ENCODE measurements at regions not wholly inside any gene's neighbourhood (a gene's known extent, or its start where the extent isn't known, plus 50 kb on each side); places are given as distances from the start of the nearest gene placed in this dataset.

DNA sequence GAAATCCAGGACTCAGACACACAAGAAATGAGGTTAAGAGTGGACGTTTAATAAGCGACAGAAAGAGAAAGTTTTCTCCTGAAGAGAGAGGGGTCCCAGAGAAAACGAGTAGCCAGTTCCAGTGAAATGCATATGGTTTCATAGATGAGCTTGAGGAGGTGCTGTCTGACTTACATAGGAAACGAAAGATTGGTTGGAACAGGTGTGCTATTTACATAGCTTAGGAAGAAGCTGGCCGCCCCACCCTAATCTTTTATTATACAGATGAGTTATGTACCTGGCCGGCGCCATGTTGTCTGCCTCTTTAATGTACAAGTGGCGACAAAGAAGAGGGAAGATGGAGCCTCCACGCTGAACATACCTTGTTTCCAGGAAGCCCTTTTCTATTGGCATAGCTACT, 223.0 kb downstream of the SLC6A15 start:
- Histone ChIP-seq H3K4me3 (ENCODE audit: low read depth in 1 of 3, low read length in 3 of 3) (no peak overlapping the region), H3K27me3 (ENCODE audit: control insufficient read depth in 4 of 4, insufficient read depth in 4 of 4, low read length in 3 of 4) (no peaks in the 10 kb centered on the region), H3K9ac (ENCODE audit: low read depth in 1 of 2, low read length in 2 of 2) (no peak overlapping the region), H3K27ac (ENCODE audit: low read depth in 1 of 2, low read length in 2 of 2) (no peak overlapping the region), H3K9me3 (ENCODE audit: control insufficient read depth in 4 of 4, low read length in 3 of 4) (no peaks in the 10 kb centered on the region), H3K36me3 (ENCODE audit: control insufficient read depth in 4 of 4, insufficient read depth in 3 of 4, low read depth in 1 of 4, low read length in 3 of 4) (no peaks in the 10 kb centered on the region), H3K4me1 (ENCODE audit: control insufficient read depth in 4 of 4, insufficient read depth in 4 of 4, low read length in 3 of 4) (no peaks in the 10 kb centered on the region)
- no peak for TF ChIP-seq HNF4A (conservative IDR thresholded peaks at IDR 0.05)
- TF ChIP-seq MAX (IDR thresholded peaks at IDR 0.05): no peak
- TF ChIP-seq FOXA2 (IDR thresholded peaks at IDR 0.05): no peak
- TF ChIP-seq EGR1 (IDR thresholded peaks at IDR 0.05; ENCODE audit: low read depth in 2 of 2): no peak
- no peak for TF ChIP-seq RXRA (IDR thresholded peaks at IDR 0.05)
- no peak for TF ChIP-seq HNF4G (IDR thresholded peaks at IDR 0.05)
- TF ChIP-seq SP1 (IDR thresholded peaks at IDR 0.05): no peak
- TF ChIP-seq CTCF (IDR thresholded peaks at IDR 0.05; ENCODE audit: low read depth, low read length, missing input control): no peak
- TF ChIP-seq NR2F2 (IDR thresholded peaks at IDR 0.05): no peak
- TF ChIP-seq FOXA1 (IDR thresholded peaks at IDR 0.05): no peak
- no peak for TF ChIP-seq GABPA (IDR thresholded peaks at IDR 0.05 in 1 of 2, conservative IDR thresholded peaks at IDR 0.05 in 1 of 2)
- no peak for TF ChIP-seq RAD21 (IDR thresholded peaks at IDR 0.05)
- TF ChIP-seq TAF1 (conservative IDR thresholded peaks at IDR 0.05): no peak
- TF ChIP-seq, protein P1, sequence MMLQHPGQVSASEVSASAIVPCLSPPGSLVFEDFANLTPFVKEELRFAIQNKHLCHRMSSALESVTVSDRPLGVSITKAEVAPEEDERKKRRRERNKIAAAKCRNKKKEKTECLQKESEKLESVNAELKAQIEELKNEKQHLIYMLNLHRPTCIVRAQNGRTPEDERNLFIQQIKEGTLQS (IDR thresholded peaks at IDR 0.05): no peak
- TF ChIP-seq YY1 (IDR thresholded peaks at IDR 0.05): no peak
- no peak for TF ChIP-seq JUND (IDR thresholded peaks at IDR 0.05)
- 44% methylated on average over 9 of the region's 9 CpGs for WGBS
- DNase-seq (ENCODE audit: low spot score): no peak

- no peak for DNase-seq (ENCODE audit: low spot score)
- Histone ChIP-seq H3K27me3 (ENCODE audit: control insufficient read depth in 4 of 4, insufficient read depth in 4 of 4, low read length in 3 of 4) (no peaks in the 10 kb centered on the region), H3K9me3 (ENCODE audit: control insufficient read depth in 4 of 4, low read length in 3 of 4) (no peaks in the 10 kb centered on the region), H3K36me3 (ENCODE audit: control insufficient read depth in 4 of 4, insufficient read depth in 3 of 4, low read depth in 1 of 4, low read length in 3 of 4) (no peaks in the 10 kb centered on the region), H3K4me3 (ENCODE audit: low read depth in 1 of 3, low read length in 3 of 3) (no peak overlapping the region), H3K9ac (ENCODE audit: low read depth in 1 of 2, low read length in 2 of 2) (no peak overlapping the region), H3K4me1 (ENCODE audit: control insufficient read depth in 4 of 4, insufficient read depth in 4 of 4, low read length in 3 of 4) (no peaks in the 10 kb centered on the region), H3K27ac (ENCODE audit: low read depth in 1 of 2, low read length in 2 of 2) (no peak overlapping the region)
- TF ChIP-seq NR2F2 (IDR thresholded peaks at IDR 0.05) (no peak), SP1 (IDR thresholded peaks at IDR 0.05) (no peak), ZBTB33 (IDR thresholded peaks at IDR 0.05) (no peak), MAX (IDR thresholded peaks at IDR 0.05) (no peak), RAD21 (IDR thresholded peaks at IDR 0.05) (no peak), CTCF (IDR thresholded peaks at IDR 0.05; ENCODE audit: low read depth, low read length, missing input control) (no peak), FOXA2 (IDR thresholded peaks at IDR 0.05) (no peak), REST (IDR thresholded peaks at IDR 0.05) (no peak), RXRA (IDR thresholded peaks at IDR 0.05) (no peak)
- TF ChIP-seq, protein P1 (IDR thresholded peaks at IDR 0.05): no peak
Measured at GRCh38 chr12:84685379-84685778, 227.2 kb downstream of the SLC6A15 start.
